Ecto neural progenitor cell (in vitro differentiated cells): ENCODE measurements at regions not wholly inside any gene's neighbourhood (a gene's known extent, or its start where the extent isn't known, plus 50 kb on each side); places are given as distances from the start of the nearest gene placed in this dataset.

Experiments
- DNase-seq: peaks from one replicate; pipeline ENCODE4 v3.0.0-alpha.2; 2018; ENCODE audit warnings: low spot score

DNA sequence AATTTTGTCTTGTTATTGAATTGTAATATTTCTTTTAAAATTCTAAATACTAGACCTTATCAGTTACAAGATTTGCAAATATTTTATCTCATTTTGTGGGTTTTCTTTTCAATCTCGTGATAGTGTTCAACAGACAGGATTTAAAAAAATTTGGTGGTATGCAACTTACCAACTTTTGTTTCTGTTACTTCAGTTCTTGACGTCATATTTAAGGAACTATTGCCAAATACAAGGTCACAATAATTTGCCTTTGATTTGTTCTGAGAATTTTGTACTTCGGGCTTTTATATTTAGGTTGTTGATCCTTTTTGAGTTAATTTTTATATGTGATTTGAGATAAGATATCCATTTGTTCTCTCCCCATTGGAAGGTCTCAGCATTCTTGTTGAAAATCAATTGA lies 876.6 kb downstream of the DCDC2C start:
- DNase-seq, result no peak

DNA sequence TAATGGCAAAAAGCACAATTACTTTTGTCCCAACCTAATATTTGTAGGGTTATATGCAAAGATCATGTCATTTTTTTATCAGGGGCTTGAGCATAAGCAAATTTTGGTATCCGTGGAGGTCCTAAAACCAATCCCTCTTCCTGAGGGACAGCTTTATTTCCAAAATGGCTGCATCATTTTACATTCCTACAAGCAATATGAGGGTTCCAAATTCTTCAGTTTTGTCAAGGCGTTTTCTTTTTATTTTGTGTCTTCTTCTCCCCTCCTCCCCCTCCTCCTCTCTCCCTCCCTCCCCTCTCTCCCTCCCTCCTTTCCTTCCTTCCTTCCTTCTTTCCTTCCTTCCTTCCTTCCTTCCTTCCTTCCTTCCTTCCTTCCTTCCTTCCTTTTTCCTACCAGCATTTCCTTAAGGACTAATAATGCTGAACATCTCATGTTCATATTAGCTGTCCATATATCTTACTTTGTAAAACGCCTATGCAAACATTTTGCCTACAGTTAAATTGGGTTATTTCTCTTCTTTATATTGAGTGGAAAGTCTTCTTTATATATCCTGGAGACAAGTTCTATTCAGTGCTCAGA lies 881.8 kb downstream of the DCDC2C start:
- DNase-seq, result no peak

GRCh38 chr2:4588606-4589005 lies 885.2 kb downstream of the DCDC2C start:
- DNase-seq, result no peak

GRCh38 chr2:4591261-4591660 lies 887.9 kb downstream of the DCDC2C start:
- DNase-seq, result no peak

DNA sequence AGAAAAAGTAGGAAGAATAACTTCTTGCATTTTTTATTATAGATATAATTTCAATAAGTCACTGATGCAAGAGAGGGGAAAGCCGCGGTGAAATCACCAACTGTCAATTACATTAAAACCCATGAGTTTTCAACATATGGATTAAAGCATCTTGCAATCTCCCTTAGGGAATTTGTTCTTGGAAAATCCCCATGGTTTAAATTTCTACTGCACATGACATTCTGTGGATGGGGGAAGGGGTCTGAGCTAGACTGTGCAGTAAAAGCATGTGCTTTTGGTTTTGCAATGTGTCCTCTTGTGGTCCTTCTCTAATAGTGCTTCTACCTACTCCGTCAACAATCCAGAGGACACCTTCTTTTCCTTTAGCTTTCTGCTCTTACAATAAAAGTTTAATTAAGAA lies 894.0 kb downstream of the DCDC2C start:
- DNase-seq, result no peak

GRCh38 chr2:4604767-4605166 lies 901.4 kb downstream of the DCDC2C start:
- no peak for DNase-seq

DNA sequence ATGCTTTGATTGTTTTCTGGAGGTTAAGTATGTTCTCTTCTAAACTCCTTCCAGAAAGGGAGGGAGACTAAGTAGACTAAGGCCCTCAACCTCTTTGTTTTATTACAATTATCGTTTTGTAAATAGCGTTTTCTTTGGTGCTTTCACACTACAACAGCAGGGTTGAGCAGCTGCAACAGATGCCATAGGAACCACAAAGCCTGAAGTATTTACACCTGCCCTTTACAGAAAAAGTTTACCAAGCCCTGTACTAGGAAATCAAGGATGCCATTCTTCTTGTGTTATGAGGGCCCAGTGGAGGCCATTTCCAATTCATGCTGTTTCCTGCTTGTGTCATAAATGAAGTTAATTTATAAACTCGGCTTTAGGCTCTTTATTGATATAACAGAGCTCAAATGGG lies 914.8 kb downstream of the DCDC2C start:
- no peak for DNase-seq

DNA sequence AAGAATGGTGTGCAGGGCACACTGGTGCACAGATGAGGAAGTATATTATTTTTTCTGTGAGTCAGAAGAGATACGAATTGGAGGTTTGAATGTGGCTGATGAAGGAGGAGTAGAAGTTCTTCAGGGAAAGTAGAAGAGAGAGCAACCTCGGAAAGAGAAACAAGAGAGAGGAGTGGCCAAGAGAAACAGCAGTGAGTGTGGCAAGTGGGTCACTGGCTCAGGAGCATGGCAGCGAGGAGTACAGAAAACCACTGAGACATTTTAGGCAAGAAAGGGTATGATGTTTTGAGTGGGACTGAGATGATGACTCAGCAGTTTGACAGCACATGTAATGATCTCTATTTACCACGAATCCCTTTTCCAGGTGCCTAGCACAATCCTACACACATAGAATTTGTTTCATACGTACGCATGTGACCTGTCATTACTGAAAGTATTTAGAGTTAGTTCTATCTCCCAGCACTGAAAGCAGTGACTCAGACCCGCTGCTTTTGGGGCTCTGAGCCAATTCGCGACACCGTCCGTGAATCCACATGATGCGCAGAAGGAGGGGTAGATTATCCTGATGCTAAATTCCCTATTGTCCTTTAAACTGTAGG lies 915.4 kb downstream of the DCDC2C start:
- no peak for DNase-seq

GRCh38 chr2:4628998-4629501 lies 925.7 kb downstream of the DCDC2C start:
- DNase-seq, result no peak

- no peak for DNase-seq
These were observed 931.9 kb downstream of the DCDC2C start for GRCh38 chr2:4635289-4635688.

DNA sequence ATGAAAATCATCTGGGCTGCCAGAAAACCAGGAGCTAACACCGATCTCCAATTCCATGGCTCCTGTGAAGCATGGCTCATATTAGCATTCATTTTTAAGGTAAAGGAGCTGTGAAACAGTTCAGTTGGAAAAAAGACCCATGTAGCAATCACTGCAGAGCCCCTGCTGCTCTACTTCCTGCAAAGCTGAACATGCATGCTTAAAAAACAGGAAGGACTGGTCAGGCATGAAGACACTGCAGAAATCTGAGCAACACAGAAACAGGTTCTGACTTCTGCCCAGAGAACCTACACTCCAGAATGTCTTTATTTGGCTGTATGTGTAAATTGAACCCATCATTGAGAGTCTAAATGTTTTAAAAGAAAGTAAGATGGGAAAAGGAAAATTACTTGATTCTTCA lies 950.6 kb downstream of the DCDC2C start:
- DNase-seq, result no peak

DNA sequence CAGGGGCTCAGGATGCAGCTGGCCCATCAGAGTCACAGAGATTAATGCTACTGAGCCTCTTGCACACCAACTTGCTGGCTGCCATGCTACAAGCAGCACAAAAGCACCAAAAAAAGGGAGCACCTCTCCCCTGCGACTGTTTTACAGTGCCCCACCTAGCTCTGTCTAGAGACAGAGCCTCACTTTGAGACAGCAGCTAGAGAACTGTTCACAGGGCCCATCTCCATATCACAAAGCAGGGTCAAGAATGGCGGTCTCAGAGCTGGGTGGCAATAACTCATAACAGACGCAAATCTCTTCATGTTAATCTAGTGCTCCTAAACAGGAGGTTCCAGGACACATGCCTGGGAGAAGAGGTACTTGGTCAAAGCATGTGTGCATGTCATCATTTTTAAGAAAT lies 953.0 kb downstream of the DCDC2C start:
- DNase-seq, result no peak

DNA sequence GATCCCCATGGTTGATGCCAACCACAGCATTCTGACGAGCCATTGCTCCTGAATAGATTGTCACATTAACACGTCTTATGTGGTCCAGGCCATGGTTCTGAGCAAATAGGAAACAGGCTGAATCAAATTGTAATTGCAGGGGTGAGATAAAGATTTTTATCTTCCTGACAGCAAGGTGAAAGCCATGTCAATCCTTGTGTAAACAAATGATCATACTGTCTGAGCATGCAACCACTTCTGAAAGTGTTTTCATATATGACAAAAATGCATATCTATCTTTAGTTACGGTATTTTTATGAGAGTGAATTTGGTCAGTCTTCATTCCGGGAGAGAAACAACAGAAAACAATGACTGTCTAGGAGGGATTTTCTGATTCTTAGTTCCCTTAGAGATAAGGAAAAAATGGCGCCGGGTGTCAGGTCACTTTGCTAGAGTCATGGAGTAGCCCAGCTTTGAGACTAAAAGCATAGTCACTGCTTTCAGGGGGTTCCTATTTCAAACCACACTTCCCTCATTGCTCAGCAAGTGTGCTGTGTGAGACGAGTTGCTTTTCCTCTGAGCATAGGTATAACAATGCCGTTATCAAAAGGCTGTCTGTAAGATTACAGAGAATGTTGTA lies 958.9 kb downstream of the DCDC2C start:
- DNase-seq, result no peak

DNA sequence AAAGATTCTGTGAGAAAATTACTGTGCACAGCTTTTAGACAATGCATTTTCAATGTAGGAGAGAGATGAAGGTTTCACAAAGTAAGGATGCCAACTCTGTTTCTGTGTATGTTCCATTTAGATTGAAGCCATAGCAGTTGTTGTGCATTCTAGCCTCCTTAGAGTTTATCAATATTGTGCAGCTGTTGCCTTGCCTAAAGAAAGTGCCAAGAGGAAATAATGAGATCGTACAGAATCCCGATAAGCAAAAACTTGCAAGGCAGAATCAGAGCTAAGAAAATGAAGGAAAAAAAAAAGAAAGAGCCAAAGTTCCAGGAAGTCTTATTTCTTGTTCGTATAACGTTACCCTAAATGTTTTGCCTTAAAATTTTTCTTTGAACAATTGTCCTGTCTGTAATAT lies 965.0 kb downstream of the DCDC2C start:
- DNase-seq, result no peak

DNA sequence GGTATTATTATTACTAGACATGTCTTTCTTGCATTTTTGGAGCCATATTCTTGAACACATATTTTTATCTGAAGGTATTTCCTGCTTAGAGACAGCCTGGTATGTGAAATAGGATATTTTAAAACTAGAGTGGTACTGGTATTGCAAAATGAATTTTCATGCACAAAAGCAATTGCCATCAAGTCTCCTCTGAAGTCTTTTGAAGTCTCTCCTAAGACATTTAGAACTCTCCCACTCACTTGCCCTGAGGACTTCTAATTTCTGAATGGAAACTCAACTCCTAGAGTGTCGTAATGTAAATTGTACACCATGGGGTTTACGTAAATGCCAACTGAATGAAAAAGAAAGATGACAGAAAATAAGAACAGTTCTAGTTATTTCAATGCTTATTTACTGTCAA lies 967.0 kb downstream of the DCDC2C start:
- no peak for DNase-seq

DNA sequence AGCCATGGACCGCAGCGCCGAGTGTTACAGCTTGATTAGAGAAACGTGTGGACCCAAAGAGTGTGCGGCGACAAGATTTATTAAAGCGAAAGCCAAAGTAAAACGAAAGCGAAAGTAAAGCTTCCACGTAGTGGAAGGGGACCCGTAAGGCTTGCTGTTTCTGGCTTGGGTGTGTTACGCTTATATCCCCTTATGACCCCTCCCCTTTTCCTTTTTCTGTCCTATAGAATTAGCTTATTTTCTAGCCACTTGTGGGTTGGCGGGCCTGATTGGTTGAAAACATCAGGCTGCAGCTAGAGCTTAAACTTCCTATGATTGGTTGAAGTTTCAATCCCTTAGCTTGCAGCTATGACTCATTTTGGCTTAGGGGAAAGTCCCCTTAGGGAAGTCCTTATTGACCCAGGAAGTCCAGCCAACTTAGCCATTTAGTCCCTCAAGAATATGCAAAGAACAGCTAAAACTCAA lies 969.7 kb downstream of the DCDC2C start:
- no peak for DNase-seq

DNA sequence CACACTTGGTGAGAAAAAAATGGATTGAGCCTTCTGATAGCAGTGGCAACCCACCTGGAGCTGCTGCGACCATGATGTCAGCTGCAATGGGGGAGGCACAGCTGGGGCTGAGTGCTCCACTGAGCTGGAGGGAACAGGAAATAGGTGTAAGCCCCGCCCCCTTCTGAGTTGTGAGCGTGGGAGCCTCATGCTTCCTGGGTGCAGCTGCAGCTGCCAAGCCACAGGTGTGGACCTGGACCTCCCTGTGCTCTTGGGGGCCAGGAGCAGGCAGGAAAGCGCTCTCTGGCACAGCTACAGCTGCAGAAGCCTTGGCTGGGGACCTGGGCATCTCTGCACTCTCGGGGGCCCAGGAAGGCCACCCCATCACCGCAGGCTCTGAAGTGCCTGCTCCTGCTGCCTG lies 970.6 kb downstream of the DCDC2C start:
- DNase-seq, result no peak

DNA sequence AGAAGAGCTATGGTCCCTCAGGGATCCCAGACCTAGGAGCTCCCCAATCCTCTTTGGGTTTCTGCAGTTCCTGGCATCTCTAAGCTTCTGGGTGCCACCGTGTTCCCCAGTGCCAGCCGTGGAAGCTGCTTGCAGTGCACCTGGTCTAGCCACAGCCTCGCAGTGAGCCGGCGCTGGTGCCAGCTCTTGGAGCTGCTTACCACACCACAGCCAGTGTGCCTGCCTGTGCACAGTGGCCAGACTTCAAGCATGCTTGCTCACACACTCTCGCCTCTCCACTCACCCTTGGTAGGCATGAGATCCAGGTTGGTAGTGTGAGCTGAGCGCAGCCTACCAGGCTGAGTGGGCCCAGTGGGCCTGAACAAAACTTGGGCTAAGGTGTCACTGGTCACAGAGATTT lies 971.9 kb downstream of the DCDC2C start:
- DNase-seq, result no peak

DNA sequence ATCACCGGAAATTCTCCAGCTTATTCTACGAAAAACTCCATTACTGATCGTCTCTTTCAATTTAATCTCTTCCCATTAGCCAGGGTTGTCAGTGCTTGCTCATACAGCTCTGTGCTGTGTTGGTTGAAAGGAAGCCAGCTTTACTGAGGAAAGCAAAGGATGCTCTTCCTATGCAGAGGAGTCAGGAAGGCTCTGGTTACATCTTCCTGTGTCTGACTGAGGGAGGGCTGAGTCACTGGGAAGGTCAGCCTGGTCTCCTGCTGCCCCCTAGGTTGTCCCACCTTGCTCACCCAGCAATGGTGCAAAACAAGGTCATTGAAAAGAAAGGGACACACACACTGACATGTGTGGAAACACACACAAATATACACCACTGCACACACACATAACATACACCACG lies 975.6 kb downstream of the DCDC2C start:
- no peak for DNase-seq

DNA sequence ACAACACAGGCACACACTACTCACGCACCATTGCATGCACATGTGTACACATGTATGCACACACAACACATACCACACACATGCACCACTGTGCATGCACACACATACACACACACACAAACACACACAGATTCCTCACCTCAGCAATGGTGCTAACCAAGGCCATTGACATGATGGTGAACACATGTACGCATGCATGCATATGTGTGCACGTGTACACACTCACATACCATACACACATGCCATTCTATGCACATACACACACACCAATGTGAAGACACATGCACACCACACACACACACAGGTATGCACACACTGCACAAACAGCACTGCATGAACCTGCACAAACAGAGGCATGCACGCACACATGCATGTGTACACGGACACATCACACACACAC lies 976.0 kb downstream of the DCDC2C start:
- no peak for DNase-seq

GRCh38 chr2:4684921-4685320 lies 981.5 kb downstream of the DCDC2C start:
- no peak for DNase-seq

- no peak for DNase-seq
These were observed 987.5 kb downstream of the DCDC2C start for GRCh38 chr2:4690913-4691312.

GRCh38 chr2:4693266-4693665 lies 989.9 kb downstream of the DCDC2C start:
- no peak for DNase-seq
